ENCODE measurements at regions not wholly inside any gene's neighbourhood (a gene's known extent, or its start where the extent isn't known, plus 50 kb on each side); places are given as distances from the start of the nearest gene placed in this dataset.

- H3K9ac ChIP-seq (ENCODE audit: low read length in 3 of 3) = no peak overlapping the region
- intact Hi-C loops (cut with DNase I) = no loop called here
- no peak for FAIRE-seq
- H3K36me3 ChIP-seq (ENCODE audit: control insufficient read depth in 2 of 3, insufficient read depth in 3 of 3, low read length in 3 of 3) = no peaks in the 10 kb centered on the region
- no peak overlapping the region for H3K27ac ChIP-seq (ENCODE audit: low read depth in 2 of 2, low read length in 2 of 2)
- DNase-seq = no peak
- no peak overlapping the region for H3K4me3 ChIP-seq (ENCODE audit: low read length in 3 of 3)
- H3K9me3 ChIP-seq (ENCODE audit: control insufficient read depth in 2 of 3, insufficient read depth in 1 of 3, low read length in 3 of 3) = no peaks in the 10 kb centered on the region
- no peaks in the 10 kb centered on the region for H3K4me1 ChIP-seq (ENCODE audit: control insufficient read depth in 2 of 3, insufficient read depth in 2 of 3, low read depth in 1 of 3, low read length in 3 of 3)
- H3K27me3 ChIP-seq (ENCODE audit: control insufficient read depth, insufficient read depth, low read length) = no peaks in the 10 kb centered on the region
- no peak for TF ChIP-seq CTCF (IDR thresholded peaks at IDR 0.05; ENCODE audit: borderline replicate concordance, extremely low read depth, insufficient read depth)
Observed at GRCh38 chr10:29922892-29923291, 136.5 kb downstream of the JCAD start.

GRCh38 chr10:29922226-29922625 is 137.2 kb downstream of the JCAD start:
- Histone ChIP-seq H3K9me3 (ENCODE audit: control insufficient read depth in 2 of 3, insufficient read depth in 1 of 3, low read length in 3 of 3) (no peaks in the 10 kb centered on the region), H3K9ac (ENCODE audit: low read length in 3 of 3) (no peak overlapping the region), H3K4me1 (ENCODE audit: control insufficient read depth in 2 of 3, insufficient read depth in 2 of 3, low read depth in 1 of 3, low read length in 3 of 3) (no peaks in the 10 kb centered on the region), H3K27me3 (ENCODE audit: control insufficient read depth, insufficient read depth, low read length) (no peaks in the 10 kb centered on the region), H3K4me3 (ENCODE audit: low read length in 3 of 3) (no peak overlapping the region), H3K36me3 (ENCODE audit: control insufficient read depth in 2 of 3, insufficient read depth in 3 of 3, low read length in 3 of 3) (no peaks in the 10 kb centered on the region), H3K27ac (ENCODE audit: low read depth in 2 of 2, low read length in 2 of 2) (no peak overlapping the region)
- no peak for TF ChIP-seq CTCF (IDR thresholded peaks at IDR 0.05; ENCODE audit: borderline replicate concordance, extremely low read depth, insufficient read depth)
- intact Hi-C loops (cut with DNase I) = no loop called here
- no peak for DNase-seq
- no peak for FAIRE-seq

- Histone ChIP-seq H3K27me3 (ENCODE audit: control insufficient read depth, insufficient read depth, low read length) (no peaks in the 10 kb centered on the region), H3K9ac (ENCODE audit: low read length in 3 of 3) (no peak overlapping the region), H3K9me3 (ENCODE audit: control insufficient read depth in 2 of 3, insufficient read depth in 1 of 3, low read length in 3 of 3) (no peaks in the 10 kb centered on the region), H3K36me3 (ENCODE audit: control insufficient read depth in 2 of 3, insufficient read depth in 3 of 3, low read length in 3 of 3) (no peaks in the 10 kb centered on the region), H3K4me1 (ENCODE audit: control insufficient read depth in 2 of 3, insufficient read depth in 2 of 3, low read depth in 1 of 3, low read length in 3 of 3) (no peaks in the 10 kb centered on the region), H3K27ac (ENCODE audit: low read depth in 2 of 2, low read length in 2 of 2) (no peak overlapping the region), H3K4me3 (ENCODE audit: low read length in 3 of 3) (no peak overlapping the region)
- intact Hi-C loops (cut with DNase I) = no loop called here
- no peak for DNase-seq
- FAIRE-seq = no peak
- TF ChIP-seq CTCF (IDR thresholded peaks at IDR 0.05; ENCODE audit: borderline replicate concordance, extremely low read depth, insufficient read depth) = no peak
Observed at GRCh38 chr10:29921071-29921446, 138.3 kb downstream of the JCAD start.

GRCh38 chr10:29920408-29921070 is 138.8 kb downstream of the JCAD start:
- no peak for TF ChIP-seq CTCF (IDR thresholded peaks at IDR 0.05; ENCODE audit: borderline replicate concordance, extremely low read depth, insufficient read depth)
- FAIRE-seq = no peak
- Histone ChIP-seq H3K27me3 (ENCODE audit: control insufficient read depth, insufficient read depth, low read length) (no peaks in the 10 kb centered on the region), H3K27ac (ENCODE audit: low read depth in 2 of 2, low read length in 2 of 2) (no peak overlapping the region), H3K9me3 (ENCODE audit: control insufficient read depth in 2 of 3, insufficient read depth in 1 of 3, low read length in 3 of 3) (no peaks in the 10 kb centered on the region), H3K4me1 (ENCODE audit: control insufficient read depth in 2 of 3, insufficient read depth in 2 of 3, low read depth in 1 of 3, low read length in 3 of 3) (no peaks in the 10 kb centered on the region), H3K36me3 (ENCODE audit: control insufficient read depth in 2 of 3, insufficient read depth in 3 of 3, low read length in 3 of 3) (no peaks in the 10 kb centered on the region), H3K9ac (ENCODE audit: low read length in 3 of 3) (no peak overlapping the region), H3K4me3 (ENCODE audit: low read length in 3 of 3) (no peak overlapping the region)
- intact Hi-C loops (cut with DNase I) = no loop called here
- no peak for DNase-seq

All from kidney (tissue), 13 donors.